Amygdala (tissue), 56 donors: ENCODE measurements at regions not wholly inside any gene's neighbourhood (a gene's known extent, or its start where the extent isn't known, plus 50 kb on each side); places are given as distances from the start of the nearest gene placed in this dataset.

ENCODE experiments used
- DNase-seq, 56 donors: peaks; one replicate each; lab custom pipeline; 2025; lab: John Stamatoyannopoulos, UW

GRCh38 chr5:133675376-133676154 is 63.2 kb upstream of the FSTL4 start:
- no peak for DNase-seq

DNA sequence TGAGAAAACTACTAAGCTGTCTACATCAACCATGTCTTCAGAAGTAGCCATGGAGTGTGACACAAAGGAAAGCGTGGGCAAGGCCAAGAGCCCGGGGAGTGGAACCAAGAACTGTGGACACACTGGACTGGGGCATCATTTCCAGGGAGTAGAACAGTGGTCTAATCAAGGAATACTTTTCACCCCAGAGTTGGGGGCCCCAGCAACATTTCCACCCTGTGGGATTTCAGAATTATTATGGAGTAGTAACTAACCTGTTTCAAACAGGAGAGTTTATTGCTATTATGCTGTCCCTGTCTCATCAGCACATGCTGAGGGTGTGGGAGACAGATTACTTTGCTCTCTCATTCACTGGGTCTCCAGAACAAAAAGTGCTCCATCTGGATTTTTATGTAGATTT is 58.0 kb upstream of the FSTL4 start:
- no peak for DNase-seq

GRCh38 chr5:133669472-133669871 is 57.1 kb upstream of the FSTL4 start:
- no peak for DNase-seq

DNA sequence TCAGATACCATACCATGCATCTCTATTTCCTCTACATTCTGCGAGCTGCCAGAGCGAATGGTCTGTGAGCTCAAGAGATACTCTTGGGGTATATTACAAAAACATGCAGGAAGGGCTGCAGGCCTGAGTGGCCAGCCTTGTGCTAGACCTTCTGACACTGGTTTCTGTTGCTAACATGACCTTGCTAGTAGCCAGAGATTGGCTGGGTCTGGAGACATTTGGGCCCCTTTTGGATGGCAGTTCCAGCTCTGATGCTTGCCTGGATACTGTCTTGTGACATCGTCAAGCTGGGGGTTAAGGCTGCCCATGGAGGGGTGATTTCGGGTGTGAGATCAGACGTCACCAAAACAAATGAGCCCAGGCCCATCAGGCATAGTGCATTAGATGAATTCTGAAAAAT is 56.1 kb upstream of the FSTL4 start:
- DNase-seq: no peak

- no peak for DNase-seq
Measured at GRCh38 chr5:133667217-133667616, 54.9 kb upstream of the FSTL4 start.

- no peak for DNase-seq
Measured at GRCh38 chr5:133665571-133665970, 53.2 kb upstream of the FSTL4 start.

GRCh38 chr5:133664422-133664821 is 52.1 kb upstream of the FSTL4 start:
- DNase-seq: no peak

DNA sequence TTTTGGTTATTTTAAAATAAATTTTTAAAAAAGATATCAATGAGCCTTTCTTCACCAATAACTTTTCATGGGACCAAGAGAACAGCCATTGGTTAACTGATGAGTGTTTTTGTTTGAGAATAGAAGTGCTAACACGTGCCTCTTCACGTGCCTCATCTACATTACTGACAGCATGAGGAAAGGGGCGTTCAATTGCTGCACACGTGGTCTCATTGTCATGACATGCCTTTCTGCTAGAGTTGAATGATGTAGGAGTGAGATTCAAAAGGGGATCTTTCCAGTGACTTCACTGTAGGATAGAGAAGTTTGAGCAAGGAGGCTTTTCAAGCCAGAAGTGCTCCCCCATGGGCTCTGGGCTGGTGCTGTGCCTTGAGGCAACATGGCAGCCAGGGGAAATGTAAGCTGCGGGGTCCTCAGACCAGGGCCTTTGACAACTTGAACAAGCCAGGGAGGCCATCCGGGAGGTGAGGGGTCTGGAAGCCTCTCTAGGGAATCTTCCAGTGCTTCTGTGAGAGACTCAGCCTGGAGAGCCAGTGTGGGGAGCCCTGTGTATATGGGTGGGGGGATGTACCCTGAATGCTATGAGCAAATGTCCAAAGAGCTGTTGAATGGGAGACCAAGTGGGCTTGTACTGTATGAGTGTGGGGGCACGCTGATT is 51.2 kb upstream of the FSTL4 start:
- DNase-seq: no peak

GRCh38 chr5:133662578-133662977 is 50.2 kb upstream of the FSTL4 start:
- no peak for DNase-seq
